ENCODE measurements at regions not wholly inside any gene's neighbourhood (a gene's known extent, or its start where the extent isn't known, plus 50 kb on each side); places are given as distances from the start of the nearest gene placed in this dataset.

GRCh38 chr10:8502573-8502972 is 448.1 kb downstream of the GATA3 start:
- in situ Hi-C loops (cut with MboI) = no loop called here
- no TSS peak for BruUV-seq (replicated peaks)
- FAIRE-seq = no peak
- H3K4me2 ChIP-seq (ENCODE audit: control insufficient read depth, insufficient read depth) = no peak overlapping the region
- no peaks in the 10 kb centered on the region for H3K4me1 ChIP-seq (ENCODE audit: control insufficient read depth, insufficient read depth, low read length)
- intact Hi-C loops (cut with micrococcal nuclease; ENCODE audit: unreplicated experiment) = no loop called here
- 15% methylated on average over 5 of the region's 5 CpGs for WGBS (ENCODE audit: insufficient coverage, insufficient replicate concordance, low lambda C conversion rate, missing lambda C conversion rate)
- ChIA-PET CTCF (interaction anchor here (0.8 kb wide), 1 partner anchor 158 kb away, joined by 3 read pairs; no protein-coding TSS in a partner anchor), POLR2A (no interaction called here), SMC1A (ENCODE audit: uncharacterized antibody, unreplicated experiment) (interaction anchor here (0.7 kb wide), 1 partner anchor 14 kb away, joined by 3 read pairs; no protein-coding TSS in a partner anchor), RAD21 (ENCODE audit: unreplicated experiment) (no interaction called here)
- no peaks in the 10 kb centered on the region for H3K36me3 ChIP-seq (ENCODE audit: control insufficient read depth in 2 of 2, insufficient read depth in 2 of 2, low read length in 1 of 2)
- no peak overlapping the region for H3K4me3 ChIP-seq
- no peaks in the 10 kb centered on the region; a peak in 2 of 4 replicates for H3K27me3 ChIP-seq (replicated peaks in 1 of 2; ENCODE audit: control insufficient read depth in 2 of 2, insufficient read depth in 2 of 2, low read length in 1 of 2)
- no peaks in the 10 kb centered on the region for H3K79me2 ChIP-seq (ENCODE audit: control insufficient read depth, insufficient read depth, low read length)
- no peaks in the 10 kb centered on the region for H3K9me3 ChIP-seq (replicated peaks; ENCODE audit: control insufficient read depth, insufficient read depth, low read length)
- H3K27ac ChIP-seq (ENCODE audit: control insufficient read depth, insufficient read depth) = no peak overlapping the region
- no peak overlapping the region for H3K9ac ChIP-seq (ENCODE audit: control insufficient read depth, insufficient read depth, low read length)
- H4K20me1 ChIP-seq (ENCODE audit: control insufficient read depth, insufficient read depth) = no peaks in the 10 kb centered on the region
- TF ChIP-seq E2F4 (IDR thresholded peaks at IDR 0.05; ENCODE audit: low read depth, low read length) (no peak), TBL1XR1 (IDR thresholded peaks at IDR 0.05; ENCODE audit: low read depth, low read length) (no peak), POLR2AphosphoS5 (IDR thresholded peaks at IDR 0.05; ENCODE audit: low read length) (no peak), SIX5 (IDR thresholded peaks at IDR 0.05; ENCODE audit: low read depth, low read length, severe bottlenecking) (no peak), SRF (IDR thresholded peaks at IDR 0.05; ENCODE audit: low read depth in 2 of 2, low read length in 2 of 2) (no peak)
- ATAC-seq = no peak
- H2AFZ ChIP-seq (ENCODE audit: control insufficient read depth, low read depth, low read length) = no peak overlapping the region
- no peak for DNase-seq (ENCODE audit: low read depth, low spot score)

GRCh38 chr10:8504499-8504898 is 450.0 kb downstream of the GATA3 start:
- DNase-seq (ENCODE audit: low read depth, low spot score) (no peak), ATAC-seq (no peak), FAIRE-seq (no peak)
- TF ChIP-seq NRF1 (conservative IDR thresholded peaks at IDR 0.05; ENCODE audit: low read depth, low read length) = no peak
- no peak for TF ChIP-seq CREM (IDR thresholded peaks at IDR 0.05; ENCODE audit: low read depth)
- no peak for TF ChIP-seq FOS (IDR thresholded peaks at IDR 0.05; ENCODE audit: borderline replicate concordance, extremely low read depth, insufficient read length)
- no peak for TF ChIP-seq NR2C1 (IDR thresholded peaks at IDR 0.05)
- no peak for TF ChIP-seq RELA (IDR thresholded peaks at IDR 0.05; ENCODE audit: borderline replicate concordance, partially characterized antibody)
- TF ChIP-seq POU2F2 (IDR thresholded peaks at IDR 0.05; ENCODE audit: borderline replicate concordance, low read depth, low read length) = no peak
- no peak for TF ChIP-seq RB1 (IDR thresholded peaks at IDR 0.05; ENCODE audit: borderline replicate concordance)
- TF ChIP-seq, protein P1, sequence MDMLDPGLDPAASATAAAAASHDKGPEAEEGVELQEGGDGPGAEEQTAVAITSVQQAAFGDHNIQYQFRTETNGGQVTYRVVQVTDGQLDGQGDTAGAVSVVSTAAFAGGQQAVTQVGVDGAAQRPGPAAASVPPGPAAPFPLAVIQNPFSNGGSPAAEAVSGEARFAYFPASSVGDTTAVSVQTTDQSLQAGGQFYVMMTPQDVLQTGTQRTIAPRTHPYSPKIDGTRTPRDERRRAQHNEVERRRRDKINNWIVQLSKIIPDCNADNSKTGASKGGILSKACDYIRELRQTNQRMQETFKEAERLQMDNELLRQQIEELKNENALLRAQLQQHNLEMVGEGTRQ (IDR thresholded peaks at IDR 0.05; ENCODE audit: borderline replicate concordance, low read depth, low read length) = no peak
- no peak for TF ChIP-seq SRF (IDR thresholded peaks at IDR 0.05; ENCODE audit: low read depth in 2 of 2, low read length in 2 of 2)
- TF ChIP-seq SMAD5 (IDR thresholded peaks at IDR 0.05; ENCODE audit: low read depth) = no peak
- TF ChIP-seq SREBF1 (IDR thresholded peaks at IDR 0.05; ENCODE audit: low read length) = no peak
- Histone ChIP-seq H3K9ac (ENCODE audit: control insufficient read depth, insufficient read depth, low read length) (no peak overlapping the region), H3K9me3 (replicated peaks; ENCODE audit: control insufficient read depth, insufficient read depth, low read length) (no peaks in the 10 kb centered on the region), H4K20me1 (ENCODE audit: control insufficient read depth, insufficient read depth) (no peaks in the 10 kb centered on the region), H2AFZ (ENCODE audit: control insufficient read depth, low read depth, low read length) (no peak overlapping the region), H3K4me2 (ENCODE audit: control insufficient read depth, insufficient read depth) (no peak overlapping the region), H3K79me2 (ENCODE audit: control insufficient read depth, insufficient read depth, low read length) (no peaks in the 10 kb centered on the region), H3K4me1 (ENCODE audit: control insufficient read depth, insufficient read depth, low read length) (no peaks in the 10 kb centered on the region), H3K36me3 (ENCODE audit: control insufficient read depth in 2 of 2, insufficient read depth in 2 of 2, low read length in 1 of 2) (no peaks in the 10 kb centered on the region), H3K27me3 (replicated peaks in 1 of 2; ENCODE audit: control insufficient read depth in 2 of 2, insufficient read depth in 2 of 2, low read length in 1 of 2) (no peaks in the 10 kb centered on the region; a peak in 2 of 4 replicates), H3K4me3 (no peak overlapping the region), H3K27ac (ENCODE audit: control insufficient read depth, insufficient read depth) (no peak overlapping the region)
- SMC1A ChIA-PET (ENCODE audit: uncharacterized antibody, unreplicated experiment) = interaction anchor here (0.5 to 1.6 kb wide), 2 partner anchors 9 to 212 kb away, joined by 3 read pairs; no protein-coding TSS in a partner anchor
- POLR2A ChIA-PET = no interaction called here
- WGBS (ENCODE audit: insufficient coverage, insufficient replicate concordance, low lambda C conversion rate, missing lambda C conversion rate) = 44% methylated on average over 10 of the region's 10 CpGs
- intact Hi-C loops (cut with micrococcal nuclease; ENCODE audit: unreplicated experiment) = no loop called here
- CTCF ChIA-PET = no interaction called here
- RAD21 ChIA-PET (ENCODE audit: unreplicated experiment) = no interaction called here
- BruUV-seq (replicated peaks) = no TSS peak
- in situ Hi-C loops (cut with MboI) = no loop called here
